ENCODE measurements at regions not wholly inside any gene's neighbourhood (a gene's known extent, or its start where the extent isn't known, plus 50 kb on each side); places are given as distances from the start of the nearest gene placed in this dataset.
"Not testable (repeated sequence)": the region's sequence is repeated elsewhere in the genome, so short reads cannot be mapped to it uniquely, and the experiment has no call there.

- no peaks in the 10 kb centered on the region for H3K9me3 ChIP-seq (ENCODE audit: low read depth)
- no peak overlapping the region for H3K27ac ChIP-seq
- no peaks in the 10 kb centered on the region for H3K27me3 ChIP-seq
- DNase-seq (ENCODE audit: low read depth in 1 of 2, low spot score in 1 of 2): no peak
- H3K4me3 ChIP-seq: no peak overlapping the region
- no peaks in the 10 kb centered on the region for H3K36me3 ChIP-seq
- no peak for TF ChIP-seq CTCF (IDR thresholded peaks at IDR 0.05; ENCODE audit: low read depth, low read length)
- no peaks in the 10 kb centered on the region for H3K4me1 ChIP-seq (ENCODE audit: low read depth)
Observed at GRCh38 chr12:73632191-73632590, 905.4 kb upstream of the ATXN7L3B start.

GRCh38 chr12:73632661-73633060, 905.0 kb upstream of the ATXN7L3B start:
- Histone ChIP-seq H3K9me3 (ENCODE audit: low read depth) (no peaks in the 10 kb centered on the region), H3K27ac (no peak overlapping the region), H3K4me1 (ENCODE audit: low read depth) (no peaks in the 10 kb centered on the region), H3K36me3 (no peaks in the 10 kb centered on the region), H3K27me3 (no peaks in the 10 kb centered on the region), H3K4me3 (no peak overlapping the region)
- DNase-seq (ENCODE audit: low read depth in 1 of 2, low spot score in 1 of 2): no peak
- TF ChIP-seq CTCF (IDR thresholded peaks at IDR 0.05; ENCODE audit: low read depth, low read length): no peak

- DNase-seq (ENCODE audit: low read depth in 1 of 2, low spot score in 1 of 2); H3K9me3 ChIP-seq (ENCODE audit: low read depth); H3K4me3 ChIP-seq; H3K4me1 ChIP-seq (ENCODE audit: low read depth); H3K27ac ChIP-seq; H3K27me3 ChIP-seq; H3K36me3 ChIP-seq: not testable (repeated sequence)
Observed at GRCh38 chr12:73639397-73639796, 898.2 kb upstream of the ATXN7L3B start.

GRCh38 chr12:73656375-73656774, 881.3 kb upstream of the ATXN7L3B start:
- TF ChIP-seq CTCF (IDR thresholded peaks at IDR 0.05; ENCODE audit: low read depth, low read length): no peak
- no peaks in the 10 kb centered on the region for H3K27me3 ChIP-seq
- H3K4me1 ChIP-seq (ENCODE audit: low read depth): no peaks in the 10 kb centered on the region
- no peaks in the 10 kb centered on the region for H3K9me3 ChIP-seq (ENCODE audit: low read depth)
- no peaks in the 10 kb centered on the region for H3K36me3 ChIP-seq
- no peak for DNase-seq (ENCODE audit: low read depth in 1 of 2, low spot score in 1 of 2)
- no peak overlapping the region for H3K4me3 ChIP-seq
- H3K27ac ChIP-seq: no peak overlapping the region

- H3K4me3 ChIP-seq: no peak overlapping the region
- DNase-seq (ENCODE audit: low read depth in 1 of 2, low spot score in 1 of 2): no peak
- no peaks in the 10 kb centered on the region for H3K27me3 ChIP-seq
- no peak for TF ChIP-seq CTCF (IDR thresholded peaks at IDR 0.05; ENCODE audit: low read depth, low read length)
- no peaks in the 10 kb centered on the region for H3K36me3 ChIP-seq
- H3K9me3 ChIP-seq (ENCODE audit: low read depth): no peaks in the 10 kb centered on the region
- H3K27ac ChIP-seq: no peak overlapping the region
- no peaks in the 10 kb centered on the region for H3K4me1 ChIP-seq (ENCODE audit: low read depth)
Observed at GRCh38 chr12:73659802-73660201, 877.8 kb upstream of the ATXN7L3B start.

GRCh38 chr12:73665193-73665592, 872.4 kb upstream of the ATXN7L3B start:
- TF ChIP-seq CTCF (IDR thresholded peaks at IDR 0.05; ENCODE audit: low read depth, low read length): no peak
- H3K4me1 ChIP-seq (ENCODE audit: low read depth): no peaks in the 10 kb centered on the region
- H3K9me3 ChIP-seq (ENCODE audit: low read depth): no peaks in the 10 kb centered on the region

GRCh38 chr12:73671550-73671949, 866.1 kb upstream of the ATXN7L3B start:
- not testable (repeated sequence) for H3K9me3 ChIP-seq (ENCODE audit: low read depth); H3K36me3 ChIP-seq; H3K27ac ChIP-seq; DNase-seq (ENCODE audit: low read depth in 1 of 2, low spot score in 1 of 2); H3K4me3 ChIP-seq; H3K4me1 ChIP-seq (ENCODE audit: low read depth); H3K27me3 ChIP-seq

More at GRCh38 chr12:73665193-73665592, 872.4 kb upstream of the ATXN7L3B start:
- no peaks in the 10 kb centered on the region for H3K27me3 ChIP-seq
- H3K36me3 ChIP-seq: no peaks in the 10 kb centered on the region
- H3K4me3 ChIP-seq: no peak overlapping the region
- H3K27ac ChIP-seq: no peak overlapping the region
- DNase-seq (ENCODE audit: low read depth in 1 of 2, low spot score in 1 of 2): no peak
